ENCODE measurements at regions not wholly inside any gene's neighbourhood (a gene's known extent, or its start where the extent isn't known, plus 50 kb on each side); places are given as distances from the start of the nearest gene placed in this dataset.

GRCh38 chr12:77210724-77211123, 145.4 kb upstream of the E2F7 start:
- TF ChIP-seq SUZ12 (IDR thresholded peaks at IDR 0.05; ENCODE audit: extremely low read depth, insufficient read depth, insufficient read length) (no peak), YY1 (IDR thresholded peaks at IDR 0.05; ENCODE audit: insufficient read depth, insufficient read length) (no peak), ZNF274 (IDR thresholded peaks at IDR 0.05; ENCODE audit: low read depth, low read length) (no peak)

All from NT2/D1 (cell line).